Loucy (cell line): ENCODE measurements at regions not wholly inside any gene's neighbourhood (a gene's known extent, or its start where the extent isn't known, plus 50 kb on each side); places are given as distances from the start of the nearest gene placed in this dataset.

Source experiments
- H2AFZ ChIP-seq: fragments of 200-600 bp; sonication (generic); 2 replicates; pipeline ENCODE4 v1.6.0; 2016; ENCODE audit warnings: antibody characterized with exemption, mild to moderate bottlenecking, low read length, moderate library complexity
- H3F3A ChIP-seq: fragments of 200-600 bp; 2 replicates; pipeline ENCODE4 v1.6.0; 2016; ENCODE audit warnings: antibody characterized with exemption, low read depth, mild to moderate bottlenecking
- H3K27me3 ChIP-seq: fragments of 200-600 bp; sonication (generic); 2 replicates; pipeline ENCODE4 v1.6.1; 2014; ENCODE audit warnings: low read length, mild to moderate bottlenecking; ENCODE audit not compliant: insufficient read depth, poor library complexity, severe bottlenecking
- H3K36me3 ChIP-seq: fragments of 200-600 bp; sonication (generic); 2 replicates; pipeline ENCODE4 v1.6.1; 2016; ENCODE audit warnings: low read length; ENCODE audit not compliant: insufficient read depth
- H3K4me1 ChIP-seq: fragments of 200-600 bp; sonication (generic); 2 replicates; pipeline ENCODE4 v1.5.1; 2014; ENCODE audit warnings: low read length, mild to moderate bottlenecking; ENCODE audit not compliant: insufficient read depth, poor library complexity, severe bottlenecking
- H3K4me2 ChIP-seq: fragments of 200-600 bp; sonication (generic); 2 replicates; pipeline ENCODE4 v1.6.0; 2014; ENCODE audit warnings: antibody characterized with exemption, low read length, low read depth, mild to moderate bottlenecking; ENCODE audit not compliant: poor library complexity, severe bottlenecking
- H3K4me3 ChIP-seq: fragments of 200-600 bp; sonication (generic); 2 replicates; pipeline ENCODE4 v1.5.1; 2014; ENCODE audit warnings: low read length, mild to moderate bottlenecking, mixed read lengths; ENCODE audit not compliant: poor library complexity, severe bottlenecking
- H3K79me2 ChIP-seq: fragments of 200-600 bp; sonication (generic); 2 replicates; pipeline ENCODE4 v1.6.1; 2014; ENCODE audit warnings: low read length; ENCODE audit not compliant: insufficient read depth
- H3K9ac ChIP-seq: fragments of 200-600 bp; sonication (generic); 2 replicates; pipeline ENCODE4 v1.6.0; 2014; ENCODE audit warnings: mild to moderate bottlenecking, low read depth, low read length, moderate library complexity; ENCODE audit not compliant: poor library complexity, severe bottlenecking
- H3K9me2 ChIP-seq: fragments of 200-600 bp; sonication (generic); replicated peaks from 2 replicates; pipeline ENCODE4 v1.6.1; 2016; ENCODE audit warnings: low read depth, low read length, mixed read lengths
- H3K9me3 ChIP-seq: fragments of 200-600 bp; sonication (generic); 2 replicates; pipeline ENCODE4 v1.6.1; 2014; ENCODE audit warnings: mild to moderate bottlenecking, antibody characterized with exemption, low read length, low read depth; ENCODE audit not compliant: insufficient read depth
- H4K20me1 ChIP-seq: fragments of 200-600 bp; sonication (generic); 2 replicates; pipeline ENCODE4 v1.6.0; 2014; ENCODE audit warnings: antibody characterized with exemption, low read length, mild to moderate bottlenecking; ENCODE audit not compliant: insufficient read depth, poor library complexity, severe bottlenecking
- EZH2phosphoT487 ChIP-seq: fragments of 200-600 bp; IDR thresholded peaks from 2 replicates; pipeline ENCODE4 v1.6.1; 2018; ENCODE audit warnings: antibody characterized with exemption, mild to moderate bottlenecking, moderate library complexity, borderline replicate concordance
- TF ChIP-seq, protein P1 (sequence below): fragments of 200-600 bp; sonication (generic); conservative IDR thresholded peaks from 2 replicates; pipeline ENCODE4 v1.5.1; 2014; ENCODE audit warnings: mild to moderate bottlenecking, antibody characterized with exemption, low read length

DNA sequence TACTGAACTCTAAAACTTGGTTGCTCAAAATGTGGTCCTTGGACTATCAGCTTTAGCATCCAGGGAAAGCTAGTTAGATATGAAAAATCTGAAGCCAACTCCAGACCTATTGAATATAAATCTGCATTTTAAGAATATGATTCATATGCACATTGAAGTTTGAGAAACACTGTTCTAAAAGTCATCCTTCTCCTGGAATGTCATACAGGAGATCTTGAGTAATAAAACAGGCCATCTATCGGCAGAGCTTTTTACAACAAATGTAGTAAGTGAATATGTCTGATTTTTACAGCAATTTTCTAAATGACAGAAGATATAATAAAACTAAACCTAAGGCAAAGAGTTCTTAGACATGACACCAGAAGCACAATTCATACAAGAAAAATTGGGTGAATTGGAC is 140.4 kb downstream of the PMP22 start:
- Histone ChIP-seq H3K4me2 (no peak overlapping the region), H3K36me3 (no peaks in the 10 kb centered on the region), H3K9me3 (0 out of 2 replicates have a peak, but pooled peaks cover 2% of the 10 kb centered on the region), H2AFZ (no peak overlapping the region), H3K79me2 (no peaks in the 10 kb centered on the region), H3K27me3 (no peaks in the 10 kb centered on the region), H4K20me1 (no peaks in the 10 kb centered on the region), H3K9ac (no peak overlapping the region), H3K4me3 (no peak overlapping the region), H3F3A (no peaks in the 10 kb centered on the region), H3K9me2 (no peaks in the 10 kb centered on the region), H3K4me1 (no peaks in the 10 kb centered on the region)
- TF ChIP-seq EZH2phosphoT487: no peak
- TF ChIP-seq, protein P1, sequence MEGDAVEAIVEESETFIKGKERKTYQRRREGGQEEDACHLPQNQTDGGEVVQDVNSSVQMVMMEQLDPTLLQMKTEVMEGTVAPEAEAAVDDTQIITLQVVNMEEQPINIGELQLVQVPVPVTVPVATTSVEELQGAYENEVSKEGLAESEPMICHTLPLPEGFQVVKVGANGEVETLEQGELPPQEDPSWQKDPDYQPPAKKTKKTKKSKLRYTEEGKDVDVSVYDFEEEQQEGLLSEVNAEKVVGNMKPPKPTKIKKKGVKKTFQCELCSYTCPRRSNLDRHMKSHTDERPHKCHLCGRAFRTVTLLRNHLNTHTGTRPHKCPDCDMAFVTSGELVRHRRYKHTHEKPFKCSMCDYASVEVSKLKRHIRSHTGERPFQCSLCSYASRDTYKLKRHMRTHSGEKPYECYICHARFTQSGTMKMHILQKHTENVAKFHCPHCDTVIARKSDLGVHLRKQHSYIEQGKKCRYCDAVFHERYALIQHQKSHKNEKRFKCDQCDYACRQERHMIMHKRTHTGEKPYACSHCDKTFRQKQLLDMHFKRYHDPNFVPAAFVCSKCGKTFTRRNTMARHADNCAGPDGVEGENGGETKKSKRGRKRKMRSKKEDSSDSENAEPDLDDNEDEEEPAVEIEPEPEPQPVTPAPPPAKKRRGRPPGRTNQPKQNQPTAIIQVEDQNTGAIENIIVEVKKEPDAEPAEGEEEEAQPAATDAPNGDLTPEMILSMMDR: no peak

DNA sequence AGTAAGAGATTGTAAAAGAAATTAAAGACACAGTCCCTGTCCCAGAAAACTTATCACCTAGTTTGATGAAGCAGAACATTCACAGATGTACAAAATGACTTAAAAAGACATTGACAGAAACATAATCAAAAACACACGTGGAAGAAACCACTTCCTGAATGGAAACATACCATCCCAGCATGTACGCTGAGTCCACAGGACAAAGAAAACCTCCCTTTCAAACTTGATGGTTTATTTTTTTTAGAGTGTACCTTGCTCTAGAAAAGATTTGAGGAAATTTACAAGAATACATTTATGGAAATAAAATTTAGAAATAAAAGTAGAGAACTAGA is 140.9 kb downstream of the PMP22 start:
- Histone ChIP-seq H3K4me1 (no peaks in the 10 kb centered on the region), H3K9me3 (0 out of 2 replicates have a peak, but pooled peaks cover 2% of the 10 kb centered on the region), H3K9me2 (no peaks in the 10 kb centered on the region), H3K36me3 (no peaks in the 10 kb centered on the region), H2AFZ (no peak overlapping the region), H3K4me2 (no peak overlapping the region), H3F3A (no peaks in the 10 kb centered on the region), H3K9ac (no peak overlapping the region), H3K79me2 (no peaks in the 10 kb centered on the region), H3K27me3 (no peaks in the 10 kb centered on the region), H3K4me3 (no peak overlapping the region), H4K20me1 (no peaks in the 10 kb centered on the region)
- TF ChIP-seq, protein P1: no peak
- no peak for TF ChIP-seq EZH2phosphoT487

DNA sequence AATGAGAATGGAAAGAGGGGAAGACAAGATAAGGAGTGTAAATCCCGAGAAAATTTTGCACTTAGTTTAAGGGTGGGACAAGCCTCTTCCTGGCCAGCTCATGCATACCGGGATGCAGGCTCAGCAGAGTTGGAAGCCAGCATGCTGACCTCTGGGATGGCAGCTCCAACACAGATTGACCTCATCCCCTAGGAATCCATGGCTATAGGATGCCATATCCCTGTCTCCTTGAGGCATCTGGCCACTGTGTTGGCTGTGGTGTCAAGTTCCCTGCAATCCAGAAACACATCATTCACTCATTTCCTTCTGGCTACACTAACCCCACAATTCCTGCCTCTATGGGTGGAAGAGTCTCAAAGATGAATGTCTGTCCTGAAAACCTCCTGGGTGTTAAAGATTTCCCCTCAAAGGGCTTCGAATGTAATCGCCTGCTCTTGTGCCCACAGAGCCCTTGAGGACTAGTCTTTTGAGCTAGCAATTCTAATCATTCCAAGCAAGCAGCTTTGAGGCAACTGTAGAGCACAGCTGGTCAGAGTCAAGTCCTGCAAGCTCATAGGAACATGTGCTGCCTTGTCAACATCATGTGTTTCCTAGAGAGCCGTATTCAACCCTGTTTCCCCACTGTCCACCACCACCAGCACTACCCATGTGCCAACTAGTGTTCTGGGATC is 141.4 kb downstream of the PMP22 start:
- Histone ChIP-seq H3K4me2 (no peak overlapping the region), H4K20me1 (no peaks in the 10 kb centered on the region), H3K9ac (no peak overlapping the region), H3K79me2 (no peaks in the 10 kb centered on the region), H3K9me3 (0 out of 2 replicates have a peak, but pooled peaks cover 2% of the 10 kb centered on the region), H3K4me1 (no peaks in the 10 kb centered on the region), H2AFZ (no peak overlapping the region), H3K4me3 (no peak overlapping the region), H3K36me3 (no peaks in the 10 kb centered on the region), H3F3A (no peaks in the 10 kb centered on the region), H3K9me2 (no peaks in the 10 kb centered on the region), H3K27me3 (no peaks in the 10 kb centered on the region)
- TF ChIP-seq EZH2phosphoT487: no peak
- TF ChIP-seq, protein P1: no peak
